OCI-LY7 (cell line): ENCODE measurements at regions not wholly inside any gene's neighbourhood (a gene's known extent, or its start where the extent isn't known, plus 50 kb on each side); places are given as distances from the start of the nearest gene placed in this dataset.

Experiments
- BruUV-seq: library from RNA; stranded (reverse); fragments of 400-500 nt; replicated peaks from 2 replicates; lab custom pipeline; 2021; lab: Mats Ljungman, UMichigan
- CTCF ChIA-PET: fragments of 300-600 bp; sonication (Branson Sonifier 250); formaldehyde crosslinking; loops from one replicate; lab custom pipeline; 2022; ENCODE audit warnings: antibody characterized with exemption; ENCODE audit not compliant: unreplicated experiment; lab: Charles Lee
- POLR2A ChIA-PET: fragments of 300-600 bp; sonication (Branson Sonifier 250); formaldehyde crosslinking; loops from one replicate; lab custom pipeline; 2022; ENCODE audit warnings: antibody characterized with exemption; lab: Charles Lee
- DNase-seq: peaks from one replicate; pipeline ENCODE4 v3.0.0-alpha.2; 2015; ENCODE audit warnings: low spot score
- H2AFZ ChIP-seq: fragments of 200-600 bp; sonication (generic), shearing (Covaris generic); 2 replicates; pipeline ENCODE4 v1.6.1; 2014; ENCODE audit warnings: mild to moderate bottlenecking, antibody characterized with exemption, low read length, moderate library complexity
- H3K27ac ChIP-seq: fragments of 200-600 bp; sonication (generic); 2 replicates; pipeline ENCODE4 v1.5.1; 2014; ENCODE audit warnings: mixed run types, low read depth, mild to moderate bottlenecking, moderate library complexity, low read length, inconsistent platforms; ENCODE audit not compliant: poor library complexity, severe bottlenecking
- H3K36me3 ChIP-seq: fragments of 200-600 bp; sonication (generic); 2 replicates; pipeline ENCODE4 v1.6.1; 2014; ENCODE audit warnings: mild to moderate bottlenecking, antibody characterized with exemption, low read length, moderate library complexity, mixed read lengths; ENCODE audit not compliant: insufficient read depth
- H3K4me1 ChIP-seq: fragments of 200-600 bp; sonication (generic); 2 replicates; pipeline ENCODE4 v1.5.1; 2014; ENCODE audit warnings: mild to moderate bottlenecking, low read length; ENCODE audit not compliant: insufficient read depth, poor library complexity, severe bottlenecking
- H3K4me2 ChIP-seq: fragments of 200-600 bp; sonication (generic); 2 replicates; pipeline ENCODE4 v1.6.1; 2014; ENCODE audit warnings: mild to moderate bottlenecking, low read length
- H3K4me3 ChIP-seq: fragments of 200-600 bp; sonication (generic); 2 replicates; pipeline ENCODE4 v1.5.1; 2014; ENCODE audit warnings: mild to moderate bottlenecking, low read depth, low read length; ENCODE audit not compliant: poor library complexity, severe bottlenecking
- H3K79me2 ChIP-seq: fragments of 200-600 bp; sonication (generic); 2 replicates; pipeline ENCODE4 v1.6.1; 2016; ENCODE audit warnings: low read depth, mild to moderate bottlenecking, low read length, moderate library complexity, mixed read lengths; ENCODE audit not compliant: insufficient read depth
- H3K9me2 ChIP-seq: fragments of 200-600 bp; sonication (generic); 2 replicates; pipeline ENCODE4 v1.6.1; 2016; ENCODE audit warnings: mild to moderate bottlenecking, low read length, mixed read lengths; ENCODE audit not compliant: insufficient read depth
- H3K9me3 ChIP-seq: fragments of 200-600 bp; sonication (generic); 2 replicates; pipeline ENCODE4 v1.6.1; 2014; ENCODE audit warnings: mild to moderate bottlenecking, mixed run types, low read length, mixed read lengths
- H4K20me1 ChIP-seq: fragments of 200-600 bp; sonication (generic); 2 replicates; pipeline ENCODE4 v1.6.1; 2014; ENCODE audit warnings: mild to moderate bottlenecking, antibody characterized with exemption, low read length, moderate library complexity, mixed read lengths; ENCODE audit not compliant: insufficient read depth
- CTCF ChIP-seq: fragments of 200-600 bp; sonication (generic); conservative IDR thresholded peaks from 2 replicates; pipeline ENCODE4 v1.5.1; 2014; ENCODE audit warnings: mild to moderate bottlenecking, antibody characterized with exemption, low read length, moderate library complexity, mixed read lengths
- EZH2phosphoT487 ChIP-seq: fragments of 200-600 bp; sonication (generic); IDR thresholded peaks from 2 replicates; pipeline ENCODE4 v1.6.1; 2018; ENCODE audit warnings: low read depth, borderline replicate concordance, mild to moderate bottlenecking, mixed run types, antibody characterized with exemption, low read length, moderate library complexity, mixed read lengths
- intact Hi-C: fragments of 100-400 bp; cut with micrococcal nuclease; formaldehyde crosslinking; loops from one replicate; pipeline ENCODE4 v1.10.0; 2022; ENCODE audit not compliant: unreplicated experiment

- POLR2A ChIA-PET = interaction anchor here (0.6 kb wide), 1 partner anchor 60 kb away, joined by 3 read pairs; no protein-coding TSS in a partner anchor
- Histone ChIP-seq H3K79me2 (no peaks in the 10 kb centered on the region), H3K36me3 (no peaks in the 10 kb centered on the region), H3K9me3 (no peaks in the 10 kb centered on the region), H3K4me1 (peaks cover 8% of the 10 kb centered on the region), H3K4me3 (no peak overlapping the region), H3K4me2 (no peak overlapping the region), H4K20me1 (no peaks in the 10 kb centered on the region), H3K9me2 (no peaks in the 10 kb centered on the region), H3K27ac (no peak overlapping the region), H2AFZ (no peak overlapping the region)
- no peak for TF ChIP-seq EZH2phosphoT487
- no peak for TF ChIP-seq CTCF
- CTCF ChIA-PET = no interaction called here
- intact Hi-C loops = no loop called here
- BruUV-seq = no TSS peak
- no peak for DNase-seq
Observed at GRCh38 chr3:193998628-193999195, 137.2 kb upstream of the HES1 start.

- no peak overlapping the region for H2AFZ ChIP-seq
- CTCF ChIA-PET = no interaction called here
- peaks cover 17% of the 10 kb centered on the region for H3K4me1 ChIP-seq
- BruUV-seq = no TSS peak
- no peak overlapping the region for H3K27ac ChIP-seq
- H3K9me2 ChIP-seq = no peaks in the 10 kb centered on the region
- no peak overlapping the region for H3K4me3 ChIP-seq
- no peaks in the 10 kb centered on the region for H4K20me1 ChIP-seq
- no peak overlapping the region for H3K4me2 ChIP-seq
- no peaks in the 10 kb centered on the region for H3K36me3 ChIP-seq
- no peak for DNase-seq
- intact Hi-C loops = no loop called here
- no peaks in the 10 kb centered on the region for H3K79me2 ChIP-seq
- TF ChIP-seq CTCF = no peak
- H3K9me3 ChIP-seq = no peaks in the 10 kb centered on the region
- POLR2A ChIA-PET = no interaction called here
Observed at GRCh38 chr3:194000100-194000499, 135.8 kb upstream of the HES1 start.

GRCh38 chr3:194000712-194001111 lies 135.2 kb upstream of the HES1 start:
- Histone ChIP-seq H3K27ac (no peak overlapping the region), H3K79me2 (no peaks in the 10 kb centered on the region), H3K9me2 (no peaks in the 10 kb centered on the region), H2AFZ (no peak overlapping the region), H3K9me3 (no peaks in the 10 kb centered on the region), H4K20me1 (no peaks in the 10 kb centered on the region), H3K4me1 (peaks cover 23% of the 10 kb centered on the region), H3K36me3 (no peaks in the 10 kb centered on the region), H3K4me2 (no peak overlapping the region), H3K4me3 (no peak overlapping the region)
- ChIA-PET POLR2A (no interaction called here), CTCF (no interaction called here)
- no peak for TF ChIP-seq CTCF
- no peak for TF ChIP-seq EZH2phosphoT487
- no TSS peak for BruUV-seq
- intact Hi-C loops = no loop called here
- DNase-seq = no peak
